GM19395 (cell line): ENCODE measurements at regions not wholly inside any gene's neighbourhood (a gene's known extent, or its start where the extent isn't known, plus 50 kb on each side); places are given as distances from the start of the nearest gene placed in this dataset.
"Not testable (repeated sequence)": the region's sequence is repeated elsewhere in the genome, so short reads cannot be mapped to it uniquely, and the experiment has no call there.

Source experiments
- ATAC-seq: cut with Tn5 transposase; IDR thresholded peaks from one replicate; pipeline ENCODE4 v1.9.1; 2021; ENCODE audit warnings: mild to moderate bottlenecking, moderate library complexity; ENCODE audit not compliant: unreplicated experiment

DNA sequence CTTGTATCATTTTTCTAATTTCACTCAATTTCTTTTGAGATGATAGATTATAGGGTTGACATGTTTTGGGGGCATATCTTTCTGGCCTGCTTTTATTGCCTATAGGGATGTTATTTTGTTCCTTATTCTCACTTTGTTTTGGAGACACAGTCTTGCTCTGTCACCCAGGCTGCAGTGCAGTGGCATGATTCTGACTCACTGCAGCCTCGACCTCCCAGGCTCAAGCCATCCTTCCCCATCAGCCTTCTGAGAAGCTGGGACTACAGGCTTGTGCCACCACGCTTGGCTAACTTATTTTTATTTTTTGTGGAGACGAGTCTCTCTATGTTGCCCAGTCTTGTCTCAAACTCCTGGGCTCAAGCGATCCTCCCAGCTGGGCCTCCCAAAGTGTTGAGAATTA is 72.8 kb upstream of the FAN1 start:
- ATAC-seq: no peak

DNA sequence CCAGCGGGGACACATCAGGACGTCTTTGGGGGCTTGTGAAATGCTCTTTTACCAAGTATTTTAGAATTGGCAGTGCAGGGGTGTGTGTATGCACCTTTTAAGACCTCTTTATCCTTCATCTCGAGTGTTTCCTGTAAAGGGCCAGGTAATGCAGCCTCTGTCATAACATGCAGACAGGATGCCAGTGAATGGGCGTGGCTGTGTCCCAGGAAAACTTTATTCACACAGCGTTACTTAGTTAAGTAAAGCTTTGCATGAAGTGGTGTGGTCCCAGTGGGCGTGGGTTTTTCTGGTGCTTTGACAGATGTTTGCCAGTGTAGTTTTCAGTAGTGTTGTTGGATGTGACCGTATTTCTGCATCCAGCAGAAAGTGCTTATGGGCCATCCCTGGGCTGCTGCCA is 70.3 kb upstream of the FAN1 start:
- not testable (repeated sequence) for ATAC-seq

DNA sequence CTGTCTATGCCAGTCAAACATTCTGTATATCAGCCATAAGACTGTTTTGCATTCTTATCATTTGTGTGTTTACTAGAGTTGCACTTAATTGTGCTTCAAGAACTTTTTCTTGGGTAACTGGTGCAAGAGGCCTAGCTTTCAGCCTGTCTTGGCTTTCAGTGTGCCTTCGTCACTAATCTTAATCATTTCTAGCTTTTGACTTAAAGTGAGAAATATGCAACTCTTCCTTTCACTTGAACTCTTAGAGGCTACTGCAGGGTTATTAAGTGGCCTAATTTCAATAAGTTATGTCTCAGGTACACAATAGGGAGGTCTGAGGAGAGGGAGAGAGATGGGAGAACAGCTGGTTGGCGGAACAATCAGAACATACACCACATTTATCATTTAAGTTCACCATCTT is 62.1 kb upstream of the FAN1 start:
- not testable (repeated sequence) for ATAC-seq

DNA sequence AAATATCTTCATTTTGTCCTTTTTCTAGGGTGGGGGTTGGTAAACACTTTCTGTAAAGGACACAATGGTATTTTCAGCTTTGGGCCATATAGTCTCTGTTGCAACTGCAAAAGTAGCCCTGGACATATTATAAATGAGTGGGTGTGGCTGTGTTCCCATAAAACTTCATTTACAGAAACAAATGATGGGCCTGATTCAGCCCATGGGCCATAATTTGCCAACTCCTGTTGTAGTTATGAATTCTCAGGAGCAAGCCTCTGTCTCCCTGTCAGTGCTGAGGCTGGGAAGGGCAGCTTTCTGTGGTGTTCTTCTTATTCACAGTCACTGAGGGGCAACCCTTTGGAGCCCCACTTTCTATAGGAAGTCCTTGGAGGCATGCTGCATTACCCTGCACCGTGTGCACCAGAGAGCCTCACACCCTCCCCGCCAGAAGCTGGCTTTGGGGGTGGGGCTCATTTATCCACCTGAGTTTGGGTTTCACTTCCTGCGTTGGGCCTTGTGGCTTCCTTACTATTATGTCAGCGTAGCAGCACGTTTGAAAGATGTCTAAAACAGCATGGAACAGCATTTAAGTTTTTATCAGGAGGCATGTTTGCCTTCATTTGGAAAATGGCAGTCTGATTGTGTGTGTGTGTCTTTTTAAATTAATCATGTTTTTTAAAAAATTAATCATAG is 60.8 kb upstream of the FAN1 start:
- ATAC-seq: not testable (repeated sequence)

DNA sequence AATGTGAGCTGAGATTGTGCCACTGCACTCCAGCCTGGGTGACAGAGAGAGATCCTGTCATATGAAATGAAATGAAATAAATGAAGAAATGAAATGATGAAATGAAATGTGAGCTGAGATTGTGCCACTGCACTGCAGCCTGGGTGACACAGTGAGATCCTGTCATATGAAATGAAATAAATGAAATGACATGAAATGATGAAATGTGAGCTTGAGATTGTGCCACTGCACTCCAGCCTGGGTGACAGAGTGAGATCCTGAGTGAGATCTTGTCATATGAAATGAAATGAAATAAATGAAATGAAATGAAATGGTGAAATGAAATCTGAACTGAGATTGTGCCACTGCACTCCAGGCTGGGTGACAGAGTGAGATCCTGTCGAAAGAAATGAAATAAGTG is 58.2 kb upstream of the FAN1 start:
- not testable (repeated sequence) for ATAC-seq
